COLO829 (cell line): ENCODE measurements at regions not wholly inside any gene's neighbourhood (a gene's known extent, or its start where the extent isn't known, plus 50 kb on each side); places are given as distances from the start of the nearest gene placed in this dataset.
A peak's percentile ranks its signal among the peaks of the same experiment; 100 is the strongest.
"Not testable (repeated sequence)": the region's sequence is repeated elsewhere in the genome, so short reads cannot be mapped to it uniquely, and the experiment has no call there.

Experiments
- DNase-seq: peaks from one replicate; pipeline ENCODE4 v3.0.0; 2012; ENCODE audit warnings: low spot score

DNA sequence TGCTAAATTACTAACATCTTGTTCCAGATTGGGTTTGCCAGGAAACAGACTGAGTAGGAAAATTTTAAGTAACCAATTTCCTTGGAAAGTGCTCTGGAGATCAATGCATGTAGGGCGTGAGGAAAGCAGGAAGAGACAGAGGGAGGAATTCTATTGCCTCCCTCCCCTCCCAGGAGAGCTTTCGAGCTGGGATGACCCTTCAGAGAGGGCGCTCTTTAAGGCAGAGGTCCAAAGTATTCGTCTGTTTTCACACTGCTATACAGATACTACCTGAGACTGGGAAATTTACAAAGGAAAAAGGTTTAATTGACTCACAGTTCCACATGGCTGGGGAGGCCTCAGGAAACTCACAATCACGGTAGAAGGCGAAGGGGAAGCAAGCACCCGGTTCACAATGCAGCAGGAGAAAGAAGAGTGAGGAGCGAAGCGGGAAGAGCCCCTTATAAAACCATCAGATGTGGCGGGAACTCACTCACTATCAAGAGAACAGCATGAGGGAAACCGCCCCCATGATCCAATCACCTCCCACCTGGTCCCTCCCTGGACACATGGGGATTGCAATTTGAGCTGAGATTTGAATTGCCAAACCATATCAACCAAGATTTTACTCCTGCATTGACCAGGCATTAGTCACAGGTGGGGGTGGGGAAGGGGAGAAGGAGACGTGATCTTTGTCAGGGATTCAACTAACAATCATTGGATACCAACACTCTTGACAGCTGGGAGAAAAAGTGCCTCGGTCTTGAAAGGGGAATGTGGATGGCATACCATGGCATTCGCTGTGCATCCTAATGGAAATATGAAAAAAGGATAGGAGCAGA lies 63.8 kb downstream of the SLITRK2 start:
- no peak for DNase-seq

DNA sequence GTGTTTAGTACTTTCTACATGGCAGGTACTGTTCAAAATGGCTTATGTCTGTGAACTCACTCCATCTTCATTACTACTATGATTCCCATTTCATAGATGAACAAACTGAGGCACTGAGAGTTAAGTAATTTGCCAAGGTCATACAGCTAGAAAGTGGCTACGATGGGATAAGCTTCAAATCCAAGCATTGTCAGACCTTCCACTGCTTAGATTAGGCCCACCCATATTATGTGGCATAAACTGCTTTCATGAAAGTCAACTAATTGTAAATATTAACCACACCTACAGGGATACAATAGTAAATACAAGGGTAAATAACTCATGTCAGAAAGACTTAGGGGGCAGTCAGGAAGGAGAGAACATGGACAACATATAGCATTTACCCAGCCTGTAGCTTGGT lies 68.8 kb downstream of the SLITRK2 start:
- DNase-seq, result no peak

DNA sequence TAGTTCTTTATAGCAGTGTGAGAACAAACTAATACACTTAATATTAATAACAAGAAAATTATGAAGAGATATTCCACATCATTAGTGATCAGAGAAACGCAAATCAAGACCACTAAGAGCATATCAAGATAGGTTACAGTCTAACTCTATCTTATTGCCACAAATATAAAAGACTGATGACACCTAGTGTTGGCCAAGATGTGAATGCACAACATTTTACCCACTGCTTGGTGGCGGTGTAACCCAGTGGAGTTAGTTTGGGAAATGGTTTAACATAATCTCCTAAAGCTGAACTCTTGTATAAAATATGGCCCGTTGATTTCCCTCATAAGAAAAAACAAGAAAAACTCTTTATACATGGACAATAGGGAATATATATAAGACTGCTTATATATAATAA lies 92.4 kb downstream of the SLITRK2 start:
- peak; percentile 4 for DNase-seq

DNA sequence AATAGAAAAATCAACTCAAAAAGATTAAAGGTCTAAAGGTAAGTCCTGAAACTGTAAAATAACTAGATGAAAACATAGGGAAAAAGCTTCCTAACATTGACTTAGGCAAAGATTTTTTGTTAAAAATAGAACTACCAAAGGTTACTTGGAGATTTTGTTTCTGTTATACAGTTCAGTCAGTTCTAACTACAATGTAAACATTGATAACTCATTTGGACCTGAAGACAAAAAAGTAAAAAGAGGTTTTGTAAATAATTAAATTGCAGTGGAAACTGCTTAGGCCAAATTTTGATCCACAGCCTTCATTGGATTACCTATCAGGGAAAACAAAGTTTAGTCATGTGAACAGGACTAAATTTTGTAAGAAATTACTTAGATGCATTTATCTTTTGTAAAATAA lies 101.8 kb downstream of the SLITRK2 start:
- no peak for DNase-seq

DNA sequence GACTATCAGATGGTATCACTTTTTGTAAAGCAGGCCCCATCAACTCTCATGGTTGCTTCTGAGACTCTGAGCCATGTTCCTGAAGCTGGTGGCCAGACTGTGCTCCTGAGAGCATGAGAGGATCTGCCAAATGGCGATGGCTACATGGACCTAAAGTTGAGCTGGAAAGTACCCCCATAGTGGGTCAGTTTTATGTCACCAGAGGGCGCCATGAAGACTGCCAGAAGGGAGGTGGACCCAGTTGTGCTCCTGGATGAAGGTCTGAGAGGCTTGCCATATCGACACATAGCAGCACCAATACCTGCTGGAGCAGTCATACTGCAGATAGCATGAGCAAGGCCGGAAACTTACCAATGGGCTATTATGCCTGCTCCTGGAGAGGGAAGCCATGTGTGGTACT lies 105.7 kb downstream of the SLITRK2 start:
- peak; percentile 2 for DNase-seq

DNA sequence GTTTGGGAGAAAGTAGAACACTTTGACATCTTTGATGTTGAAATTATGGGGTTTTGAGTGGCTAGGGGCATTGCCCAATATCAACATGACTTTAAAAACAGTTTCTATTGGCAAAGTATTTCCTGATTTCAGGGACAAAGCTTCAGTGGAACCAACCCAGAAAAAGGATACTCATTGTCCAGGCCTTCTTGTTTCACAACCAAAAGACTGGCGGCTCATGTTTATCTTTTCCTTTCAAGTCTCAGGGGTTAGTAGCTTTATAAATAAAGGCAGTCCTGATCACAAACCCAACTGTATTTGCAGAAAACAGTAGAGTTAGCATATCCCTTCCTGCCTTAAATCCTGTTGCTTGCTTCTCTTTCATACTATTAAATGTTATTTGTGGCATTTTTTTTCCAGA lies 119.1 kb downstream of the SLITRK2 start:
- no peak for DNase-seq

DNA sequence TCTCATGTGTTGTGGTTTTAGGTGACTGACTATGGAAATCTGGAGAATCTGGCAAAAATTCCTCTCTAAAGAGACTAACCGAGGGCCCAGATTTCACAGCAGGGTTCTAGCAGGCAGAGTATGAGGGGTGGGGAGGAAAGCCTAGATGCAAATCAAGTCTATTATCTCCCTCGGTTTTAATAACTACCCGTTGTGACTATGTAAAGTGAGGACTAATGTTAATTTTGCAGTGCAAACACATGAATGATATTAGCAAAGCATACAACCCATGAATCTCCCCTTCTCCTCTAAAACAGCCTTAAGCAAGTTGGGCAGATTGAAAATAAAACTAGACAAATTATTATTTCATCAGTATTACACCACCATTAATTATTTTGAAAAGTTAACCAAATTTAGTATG lies 131.4 kb downstream of the SLITRK2 start:
- no peak for DNase-seq

DNA sequence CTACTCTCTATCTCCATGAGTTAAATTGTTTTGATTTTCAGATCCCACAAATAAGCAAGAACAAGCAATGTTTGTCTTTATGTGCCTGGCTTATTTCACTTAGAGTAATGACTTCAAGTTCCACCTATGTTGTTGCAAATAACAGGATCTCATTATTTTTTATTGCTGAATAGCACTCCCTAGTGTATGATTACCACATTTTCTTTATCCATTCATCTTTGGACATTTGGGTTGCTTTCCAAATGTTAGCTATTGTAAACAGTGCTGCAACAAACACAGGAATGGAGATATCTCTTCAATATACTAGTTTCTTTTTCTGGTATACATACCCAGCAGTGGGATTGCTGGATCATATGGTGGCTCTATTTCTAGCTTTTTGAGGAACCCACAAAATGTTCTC lies 136.0 kb downstream of the SLITRK2 start:
- DNase-seq, result no peak

DNA sequence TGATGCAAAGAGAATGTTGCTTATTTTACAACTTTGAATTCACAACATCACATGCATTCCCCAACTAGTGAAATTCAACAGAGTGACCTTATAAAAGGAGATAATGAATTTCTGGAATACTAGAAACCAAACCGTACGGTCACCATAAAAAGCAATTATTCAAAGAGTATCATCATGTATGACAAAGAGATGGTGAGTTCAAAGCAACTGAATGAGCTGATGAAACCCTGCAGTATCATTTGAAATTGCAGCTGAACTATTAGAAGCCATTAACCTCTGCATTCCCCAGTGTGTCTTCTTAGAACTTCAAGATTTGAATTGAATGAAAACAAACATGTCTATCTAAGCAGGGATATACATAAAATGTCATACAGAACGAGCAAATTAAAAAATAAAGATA lies 172.4 kb downstream of the SLITRK2 start:
- no peak for DNase-seq

DNA sequence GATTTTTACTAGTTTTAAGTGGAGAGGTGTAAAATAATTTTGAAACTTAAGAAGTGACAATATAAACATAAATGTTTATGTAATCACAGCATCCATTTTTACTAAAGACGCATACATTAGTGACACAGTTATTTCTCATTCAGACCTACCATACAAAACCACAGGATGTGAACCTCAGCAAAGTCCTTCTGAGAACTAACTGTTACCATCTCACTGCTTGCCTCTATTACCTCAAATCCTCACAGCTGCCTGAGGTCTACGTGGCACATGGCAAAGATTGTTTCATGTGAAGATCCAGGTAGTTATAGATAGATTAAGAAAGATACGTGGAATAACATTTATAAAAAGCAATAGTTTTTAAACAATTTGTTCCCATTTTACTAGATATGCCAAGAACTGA lies 189.0 kb downstream of the SLITRK2 start:
- DNase-seq, result no peak

DNA sequence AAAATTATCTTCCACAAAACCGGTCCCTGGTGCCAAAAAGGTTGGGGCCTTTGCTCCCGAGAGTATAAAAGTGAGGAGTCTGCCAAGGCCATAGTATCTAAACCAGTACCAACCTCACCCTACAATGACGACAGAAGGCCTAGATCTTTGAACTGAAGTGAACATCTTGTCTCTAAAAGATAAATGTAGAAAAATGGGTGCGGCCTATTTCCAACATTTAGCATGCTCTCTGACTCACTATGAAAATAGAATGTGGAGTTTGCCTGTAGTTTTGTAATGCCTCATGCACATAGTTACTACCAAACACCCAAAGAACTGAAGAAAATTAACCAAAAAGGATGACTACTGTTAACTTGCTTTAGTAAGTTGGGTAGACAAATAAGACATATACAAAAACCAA lies 218.4 kb downstream of the SLITRK2 start:
- DNase-seq, result no peak

DNA sequence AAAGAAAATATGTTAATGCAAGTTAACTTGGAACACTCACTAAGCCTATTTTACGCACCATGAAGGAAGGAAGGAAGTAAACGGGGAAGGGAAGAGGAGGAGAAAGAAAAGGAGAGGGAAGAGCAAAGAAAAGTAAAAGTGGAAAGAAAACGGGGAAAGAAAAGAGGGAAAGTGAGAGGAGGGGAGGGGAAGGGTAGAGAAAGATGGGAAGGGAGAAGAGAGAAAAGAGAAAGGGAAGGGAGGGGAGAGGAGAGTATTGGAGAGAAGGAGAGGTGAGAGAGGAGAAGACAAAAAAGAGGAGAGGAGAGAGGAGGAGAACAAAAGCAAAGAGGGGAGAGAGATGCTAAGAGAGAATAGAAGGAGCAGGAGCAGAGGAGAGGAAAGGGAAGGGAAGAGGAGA lies 224.1 kb downstream of the SLITRK2 start:
- no peak for DNase-seq

DNA sequence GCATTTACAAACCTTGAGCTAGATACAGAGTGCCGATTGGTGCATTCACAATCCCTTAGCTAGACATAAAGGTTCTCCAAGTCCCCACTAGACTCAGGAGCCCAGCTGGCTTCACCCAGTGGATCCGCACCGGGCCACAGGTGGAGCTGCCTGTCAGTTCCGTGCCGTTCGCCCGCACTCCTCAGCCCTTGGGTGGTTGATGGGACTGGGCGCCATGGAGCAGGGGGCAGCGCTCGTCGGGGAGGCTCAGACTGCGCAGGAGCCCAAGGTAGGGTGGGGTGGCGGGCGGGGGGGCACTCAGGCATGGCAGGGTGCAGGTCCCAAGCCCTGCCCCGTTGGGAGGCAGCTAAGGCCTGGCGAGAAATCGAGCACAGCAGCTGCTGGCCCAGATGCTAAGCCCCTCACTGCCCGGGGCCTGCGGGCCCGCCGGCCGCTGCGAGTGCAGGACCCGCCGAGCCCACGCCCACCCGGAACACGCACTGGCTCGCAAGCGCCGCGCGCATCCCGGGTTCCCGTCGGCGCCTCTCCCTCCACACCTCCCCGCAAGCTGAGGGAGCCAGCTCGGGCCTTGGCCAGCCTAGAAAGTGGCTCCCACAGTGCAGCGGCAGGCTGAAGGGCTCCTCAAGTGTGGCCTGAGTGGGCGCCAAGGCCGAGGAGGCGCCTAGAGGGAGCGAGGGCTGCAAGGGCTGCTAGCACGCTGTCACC lies 228.5 kb downstream of the SLITRK2 start:
- not testable (repeated sequence) for DNase-seq

DNA sequence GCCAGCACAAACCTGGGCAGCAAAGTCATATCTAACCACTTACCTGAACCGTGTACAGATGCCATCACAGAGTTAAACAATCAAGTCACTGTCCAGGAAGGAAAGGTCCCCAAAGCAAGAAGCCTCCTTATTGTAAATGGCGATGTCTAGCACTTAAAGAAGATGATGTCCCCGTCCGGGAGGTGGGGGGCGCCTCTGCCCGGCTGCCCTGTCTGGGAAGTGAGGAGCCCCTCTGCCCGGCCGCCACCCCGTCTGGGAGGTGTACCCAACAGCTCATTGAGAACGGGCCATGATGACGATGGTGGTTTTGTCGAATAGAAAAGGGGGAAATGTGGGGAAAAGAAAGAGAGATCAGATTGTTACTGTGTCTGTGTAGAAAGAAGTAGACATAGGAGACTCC lies 231.9 kb downstream of the SLITRK2 start:
- not testable (repeated sequence) for DNase-seq

DNA sequence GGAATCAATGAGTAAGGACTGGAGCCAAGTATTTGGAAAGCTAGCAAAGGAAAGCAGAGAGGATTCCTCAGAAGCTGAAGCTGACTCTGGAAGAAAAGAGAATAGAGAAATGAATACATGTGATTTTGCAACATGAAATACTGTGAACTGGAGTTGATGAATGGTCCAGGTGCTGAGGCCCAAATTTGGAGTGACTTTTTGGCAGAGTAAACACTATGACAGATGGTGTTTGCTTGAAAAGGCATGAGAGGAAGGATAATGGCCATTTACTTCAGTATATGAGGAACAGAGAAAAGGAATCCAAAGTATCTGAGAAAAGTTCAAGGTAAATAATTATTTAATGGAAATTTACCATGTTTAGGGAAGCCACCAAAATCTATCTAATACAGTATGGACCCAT lies 236.7 kb downstream of the SLITRK2 start:
- no peak for DNase-seq

DNA sequence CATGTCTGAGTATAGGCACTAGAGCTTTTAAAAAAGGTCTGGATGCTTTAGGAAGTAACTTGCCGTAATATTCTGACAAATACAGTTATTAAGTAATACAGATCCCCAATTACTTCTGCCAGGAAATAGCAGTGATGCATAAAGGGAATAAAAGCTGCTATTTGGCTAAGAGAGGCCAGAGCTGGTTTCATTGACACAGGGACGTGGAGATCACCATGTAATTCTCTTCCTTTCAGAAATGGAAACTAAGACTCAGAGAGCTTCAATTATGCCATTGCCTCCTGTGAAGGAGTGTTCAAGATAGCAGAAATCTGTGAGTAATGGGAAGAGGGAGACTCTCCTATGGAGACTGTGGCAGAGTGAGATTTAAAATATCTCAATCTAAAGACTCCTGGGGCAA lies 238.1 kb downstream of the SLITRK2 start:
- DNase-seq, result no peak

DNA sequence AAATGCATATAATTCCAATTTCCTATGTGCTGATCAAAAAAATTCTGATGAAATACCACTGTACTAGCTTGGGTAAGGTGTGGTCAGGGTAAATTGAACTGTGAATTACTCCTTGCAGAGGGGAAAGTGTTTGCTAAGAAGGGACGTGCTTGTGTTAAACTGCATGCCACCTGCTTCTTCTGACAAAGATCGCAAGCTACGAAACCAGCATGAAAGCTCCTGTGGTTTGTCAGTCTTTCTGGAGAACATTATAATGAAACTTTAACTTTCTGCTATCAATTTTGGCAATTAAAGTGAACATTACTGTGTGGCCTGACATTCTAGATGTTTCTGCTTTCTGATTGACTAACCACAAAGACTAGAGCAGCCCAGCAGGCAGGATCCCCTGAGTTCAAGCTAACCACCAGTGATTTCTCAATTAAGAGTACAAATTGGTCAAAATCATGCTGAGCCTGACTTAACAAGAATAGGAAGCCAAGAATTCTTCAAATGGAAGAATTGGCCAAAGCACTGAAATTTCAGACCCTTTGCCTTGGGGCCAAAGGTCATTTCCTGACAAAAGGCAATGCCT lies 239.0 kb downstream of the SLITRK2 start:
- no peak for DNase-seq

DNA sequence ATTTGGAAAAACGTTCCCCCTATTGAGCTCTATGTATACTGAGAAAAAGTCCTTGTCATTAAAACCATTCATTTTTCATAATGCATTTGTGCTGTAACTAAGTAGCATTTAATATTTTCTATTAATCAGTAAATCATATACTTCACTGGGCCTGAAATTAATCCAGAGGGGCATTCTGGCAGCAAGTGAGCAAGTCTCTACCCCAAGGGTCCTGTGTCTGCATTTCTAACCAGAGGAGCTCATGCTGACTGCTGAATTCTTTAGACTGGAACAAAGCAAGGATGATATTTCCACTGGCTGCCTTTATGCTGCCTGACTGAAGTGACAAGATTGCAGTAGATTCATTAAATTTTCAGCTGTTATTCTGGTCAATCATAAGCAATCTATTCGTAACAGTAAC lies 246.5 kb downstream of the SLITRK2 start:
- no peak for DNase-seq

DNA sequence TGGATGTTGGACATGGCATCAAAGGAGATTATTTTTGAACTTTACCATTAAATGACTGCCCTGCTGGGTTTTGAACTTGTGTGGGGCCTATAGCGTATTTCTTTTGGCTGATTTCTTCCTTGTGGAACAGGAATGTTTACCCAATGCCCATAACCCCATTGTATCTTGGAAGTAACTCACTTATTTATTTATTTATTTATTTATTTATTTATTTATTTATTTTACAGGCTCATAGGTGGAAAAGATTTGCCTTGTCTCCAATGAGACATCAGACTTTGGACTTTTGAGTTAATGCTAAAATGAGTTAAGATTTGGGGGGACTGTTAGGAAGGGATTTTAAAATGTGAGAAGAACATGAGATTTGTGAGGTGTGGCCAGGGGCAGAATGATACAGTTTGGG lies 273.1 kb downstream of the SLITRK2 start:
- no peak for DNase-seq

DNA sequence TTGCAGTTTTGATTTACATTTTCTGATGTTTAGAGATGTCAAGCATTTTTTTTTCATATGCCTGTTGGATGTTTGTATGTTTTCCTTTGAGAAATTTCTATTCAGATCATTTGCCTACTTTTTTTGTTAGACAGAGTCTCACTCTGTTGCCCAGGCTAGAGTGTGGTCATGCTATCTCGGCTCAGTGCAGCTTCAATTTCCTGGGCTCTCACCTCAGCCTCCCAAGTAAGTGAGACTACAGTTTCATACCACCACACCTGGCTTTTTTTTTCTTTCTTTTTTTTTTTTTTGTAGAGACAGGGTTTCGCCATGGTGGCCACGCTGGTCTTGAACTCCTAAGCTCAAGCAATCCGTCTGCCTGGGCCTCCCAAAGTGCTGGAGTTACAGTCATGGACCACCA lies 291.7 kb downstream of the SLITRK2 start:
- no peak for DNase-seq

DNA sequence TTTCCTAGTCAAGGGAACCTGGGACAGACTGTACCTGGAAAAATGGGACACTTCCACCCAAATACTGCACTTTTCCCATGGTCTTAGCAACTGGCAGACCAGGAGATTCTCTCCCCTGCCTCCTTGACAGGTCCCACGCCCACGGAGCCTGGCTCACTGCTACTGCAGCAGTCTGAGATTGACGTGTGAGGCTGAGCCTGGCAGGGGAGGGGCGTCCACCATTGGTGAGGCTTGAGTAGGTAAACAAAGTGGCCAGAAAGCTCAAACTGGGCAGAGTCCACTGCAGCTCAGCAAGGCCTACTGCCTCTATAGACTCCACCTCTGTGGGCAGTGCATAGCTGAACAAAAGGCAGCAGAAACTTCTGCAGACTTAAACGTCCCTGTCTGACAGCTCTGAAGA lies 301.4 kb downstream of the SLITRK2 start:
- DNase-seq, result not testable (repeated sequence)

DNA sequence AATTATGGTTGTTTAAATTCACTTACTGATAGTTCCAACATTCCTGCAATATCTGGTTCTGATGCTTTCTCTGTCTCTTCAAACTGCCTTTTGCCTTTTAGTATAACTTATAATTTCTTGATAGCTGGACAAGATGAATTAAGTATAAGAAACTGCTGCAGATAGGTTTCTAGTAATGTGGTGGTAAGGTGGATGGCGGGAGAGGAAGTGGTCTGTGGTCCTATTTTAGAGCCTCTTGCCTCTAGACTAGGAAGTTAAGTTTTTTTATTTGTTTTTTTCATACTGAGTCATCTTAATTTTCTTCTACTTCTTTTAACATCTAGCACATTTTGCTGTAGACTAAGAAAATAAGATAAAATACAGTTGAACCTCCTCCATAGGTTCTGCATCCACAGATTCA lies 310.0 kb downstream of the SLITRK2 start:
- DNase-seq, result no peak

DNA sequence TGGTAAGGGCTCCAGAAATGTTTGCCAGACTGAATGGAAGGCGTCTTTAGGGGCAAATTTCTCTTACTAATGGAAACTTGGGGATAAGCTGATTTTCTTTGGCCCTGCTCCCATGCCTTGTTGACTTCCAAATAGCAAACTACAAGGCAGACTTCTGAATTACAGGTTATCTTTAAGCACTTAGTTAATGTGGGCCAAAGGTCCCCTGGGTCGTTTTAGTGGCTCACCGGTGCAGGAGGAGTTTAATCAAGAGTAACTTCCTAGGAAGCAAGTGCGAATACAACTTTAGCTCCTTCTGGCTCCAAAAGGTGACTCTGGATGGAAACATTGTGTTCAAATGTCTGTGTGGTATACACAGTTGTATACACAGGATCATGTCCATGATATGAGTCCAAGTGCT lies 323.6 kb downstream of the SLITRK2 start:
- no peak for DNase-seq
